OCI-LY3 (cell line): ENCODE measurements at regions not wholly inside any gene's neighbourhood (a gene's known extent, or its start where the extent isn't known, plus 50 kb on each side); places are given as distances from the start of the nearest gene placed in this dataset.

Source experiments
- H2AFZ ChIP-seq: fragments of 200-600, 300-600 bp; shearing (Covaris generic); 2 replicates; pipeline ENCODE4 v1.6.0; 2014; ENCODE audit warnings: antibody characterized with exemption, low read depth, low read length
- H3K27ac ChIP-seq: fragments of 200-600, 300-600 bp; sonication (generic); 2 replicates; pipeline ENCODE4 v1.5.1; 2014; ENCODE audit warnings: mild to moderate bottlenecking, low read length, moderate library complexity, mixed read lengths
- H3K27me3 ChIP-seq: fragments of 200-600, 300-600 bp; sonication (generic); 2 replicates; pipeline ENCODE4 v1.6.1; 2014; ENCODE audit warnings: low read depth, low read length, mixed read lengths
- H3K36me3 ChIP-seq: fragments of 200-600, 300-600 bp; sonication (generic); replicated peaks from 2 replicates; pipeline ENCODE3; 2014; ENCODE audit warnings: low read depth, low read length, mixed read lengths
- H3K4me1 ChIP-seq: fragments of 300-600, 200-600 bp; sonication (generic); 2 replicates; pipeline ENCODE4 v1.6.1; 2014; ENCODE audit warnings: low read length, mixed read lengths
- H3K4me2 ChIP-seq: fragments of 200-600, 300-600 bp; sonication (generic); 2 replicates; pipeline ENCODE4 v1.6.1; 2014; ENCODE audit warnings: low read length, mixed read lengths
- H3K4me3 ChIP-seq: fragments of 300-600, 200-600 bp; sonication (generic); 2 replicates; pipeline ENCODE4 v1.5.1; 2014; ENCODE audit warnings: antibody characterized with exemption, mild to moderate bottlenecking, low read length, moderate library complexity
- H3K79me2 ChIP-seq: fragments of 300-600, 200-600 bp; shearing (Covaris generic); 2 replicates; pipeline ENCODE4 v1.6.1; 2014; ENCODE audit warnings: mild to moderate bottlenecking, low read length, mixed read lengths
- H3K9ac ChIP-seq: fragments of 300-600, 200-600 bp; shearing (Covaris generic); 2 replicates; pipeline ENCODE4 v1.6.0; 2014; ENCODE audit warnings: mild to moderate bottlenecking, low read length, moderate library complexity
- H3K9me3 ChIP-seq: fragments of 200-600, 300-600 bp; shearing (Covaris generic); 2 replicates; pipeline ENCODE4 v1.6.1; 2014; ENCODE audit warnings: low read length, mixed read lengths; ENCODE audit not compliant: insufficient read depth
- H4K20me1 ChIP-seq: fragments of 200-600, 300-600 bp; sonication (generic); 2 replicates; pipeline ENCODE4 v1.6.1; 2016; ENCODE audit warnings: low read length, mixed read lengths; ENCODE audit not compliant: insufficient read depth
- CTCF ChIP-seq: fragments of 200-600, 300-600 bp; sonication (generic); IDR thresholded peaks from 2 replicates; pipeline ENCODE4 v1.5.1; 2014; ENCODE audit warnings: antibody characterized with exemption, low read length, low read depth
- EZH2phosphoT487 ChIP-seq: fragments of 200-600 bp; shearing (Covaris generic); IDR thresholded peaks from 2 replicates; pipeline ENCODE4 v1.6.1; 2018; ENCODE audit warnings: antibody characterized with exemption, mixed run types, low read depth

- Histone ChIP-seq H3K27me3 (no peaks in the 10 kb centered on the region), H3K79me2 (no peaks in the 10 kb centered on the region), H3K36me3 (no peaks in the 10 kb centered on the region), H4K20me1 (no peaks in the 10 kb centered on the region), H3K4me2 (no peak overlapping the region), H3K27ac (no peak overlapping the region), H3K4me1 (no peaks in the 10 kb centered on the region), H2AFZ (no peak overlapping the region), H3K9me3 (no peaks in the 10 kb centered on the region), H3K9ac (no peak overlapping the region), H3K4me3 (no peak overlapping the region)
- TF ChIP-seq CTCF (no peak), EZH2phosphoT487 (no peak)
Measured at GRCh38 chr9:81460693-81461092, 228.7 kb downstream of the TLE1 start.

DNA sequence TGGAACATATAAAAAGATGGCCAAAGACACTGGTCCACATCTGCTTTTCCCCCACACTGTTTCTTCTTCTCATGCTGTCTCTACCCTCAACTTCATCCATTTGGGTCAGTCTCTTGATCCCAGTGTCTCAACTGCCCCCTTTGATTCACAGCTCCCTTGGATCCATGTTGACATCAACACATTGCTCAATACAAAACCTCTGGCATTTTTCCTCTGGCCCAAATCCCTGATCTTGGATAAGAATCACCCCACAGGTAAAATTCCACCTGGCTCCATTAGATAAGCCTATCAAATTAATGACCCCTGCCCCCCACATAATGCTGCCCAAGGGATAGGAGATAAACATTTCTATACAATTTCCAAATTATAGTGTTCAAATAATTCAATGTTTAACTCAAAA is 229.8 kb downstream of the TLE1 start:
- Histone ChIP-seq H4K20me1 (no peaks in the 10 kb centered on the region), H3K4me1 (no peaks in the 10 kb centered on the region)
- no peak for TF ChIP-seq EZH2phosphoT487
- TF ChIP-seq CTCF, result no peak

GRCh38 chr9:81456431-81457006 is 232.8 kb downstream of the TLE1 start:
- H4K20me1 ChIP-seq, result no peaks in the 10 kb centered on the region

More for the DNA sequence above, 229.8 kb downstream of the TLE1 start:
- Histone ChIP-seq H3K9ac (no peak overlapping the region), H3K9me3 (no peaks in the 10 kb centered on the region), H3K4me3 (no peak overlapping the region), H3K27ac (no peak overlapping the region), H3K4me2 (no peak overlapping the region), H3K27me3 (no peaks in the 10 kb centered on the region), H2AFZ (no peak overlapping the region), H3K36me3 (no peaks in the 10 kb centered on the region), H3K79me2 (no peaks in the 10 kb centered on the region)

More at GRCh38 chr9:81456431-81457006, 232.8 kb downstream of the TLE1 start:
- no peak overlapping the region for H2AFZ ChIP-seq
- H3K36me3 ChIP-seq, result no peaks in the 10 kb centered on the region
- no peak overlapping the region for H3K4me2 ChIP-seq
- TF ChIP-seq CTCF (no peak), EZH2phosphoT487 (no peak)
- H3K9ac ChIP-seq, result no peak overlapping the region
- H3K9me3 ChIP-seq, result no peaks in the 10 kb centered on the region; the same call in 1 of the 2 replicates
- H3K4me1 ChIP-seq, result no peaks in the 10 kb centered on the region
- no peaks in the 10 kb centered on the region for H3K79me2 ChIP-seq
- no peak overlapping the region for H3K4me3 ChIP-seq
- H3K27me3 ChIP-seq, result no peaks in the 10 kb centered on the region
- H3K27ac ChIP-seq, result no peak overlapping the region
